ENCODE measurements at regions not wholly inside any gene's neighbourhood (a gene's known extent, or its start where the extent isn't known, plus 50 kb on each side); places are given as distances from the start of the nearest gene placed in this dataset.

GRCh38 chr5:68419637-68420452, 204.3 kb downstream of the PIK3R1 start:
- Histone ChIP-seq H3K36me3 (no peaks in the 10 kb centered on the region), H3K9me3 (no peaks in the 10 kb centered on the region), H3K27ac (replicated peaks in 1 of 4) (peak overlapping the region in 2 of 4 donors; percentile 4 to 12), H3K27me3 (no peaks in the 10 kb centered on the region), H3K4me3 (no peak overlapping the region), H3K4me1 (peaks cover 14 to 30% (median 20%) of the 10 kb centered on the region in 4 donors)
- DNase-seq (ENCODE audit: extremely low spot score): no peak
- WGBS: 57% methylated on average over 8 of the region's 8 CpGs
- intact Hi-C loops (cut with DNase I): no loop called here
- TF ChIP-seq POLR2AphosphoS5 (IDR thresholded peaks at IDR 0.05): no peak
- TF ChIP-seq POLR2A (IDR thresholded peaks at IDR 0.05; ENCODE audit: low read depth): no peak
- no peak for TF ChIP-seq EP300 (IDR thresholded peaks at IDR 0.05)
- TF ChIP-seq CTCF (IDR thresholded peaks at IDR 0.05): no peak

GRCh38 chr5:68420476-68421344, 205.2 kb downstream of the PIK3R1 start:
- TF ChIP-seq POLR2AphosphoS5 (IDR thresholded peaks at IDR 0.05) (no peak), POLR2A (IDR thresholded peaks at IDR 0.05; ENCODE audit: low read depth) (no peak), EP300 (IDR thresholded peaks at IDR 0.05) (no peak), CTCF (IDR thresholded peaks at IDR 0.05) (no peak)
- intact Hi-C loops (cut with DNase I): no loop called here
- Histone ChIP-seq H3K4me3 (no peak overlapping the region), H3K9me3 (no peaks in the 10 kb centered on the region), H3K27me3 (no peaks in the 10 kb centered on the region), H3K36me3 (no peaks in the 10 kb centered on the region), H3K27ac (replicated peaks in 1 of 4) (peak overlapping the region in 1 of 4 donors; percentile 4), H3K4me1 (peaks cover 14 to 30% (median 23%) of the 10 kb centered on the region in 4 donors)
- DNase-seq (ENCODE audit: extremely low spot score): no peak
- 78% methylated on average over 10 of the region's 10 CpGs for WGBS

GRCh38 chr5:68421485-68422220, 206.1 kb downstream of the PIK3R1 start:
- peaks cover 14 to 30% (median 23%) of the 10 kb centered on the region in 4 donors for H3K4me1 ChIP-seq
- no peak overlapping the region for H3K27ac ChIP-seq (replicated peaks in 1 of 4)
- no peaks in the 10 kb centered on the region for H3K36me3 ChIP-seq
- intact Hi-C loops (cut with DNase I): no loop called here
- no peak for TF ChIP-seq EP300 (IDR thresholded peaks at IDR 0.05)
- TF ChIP-seq POLR2AphosphoS5 (IDR thresholded peaks at IDR 0.05): no peak
- no peak for TF ChIP-seq CTCF (IDR thresholded peaks at IDR 0.05)
- no peak for TF ChIP-seq POLR2A (IDR thresholded peaks at IDR 0.05; ENCODE audit: low read depth)
- no peaks in the 10 kb centered on the region for H3K27me3 ChIP-seq
- WGBS: 93% methylated on average over 9 of the region's 9 CpGs
- no peak for DNase-seq (ENCODE audit: extremely low spot score)
- H3K9me3 ChIP-seq: no peaks in the 10 kb centered on the region
- H3K4me3 ChIP-seq: no peak overlapping the region

- H3K9me3 ChIP-seq: no peaks in the 10 kb centered on the region
- WGBS: 92% methylated on average over 6 of the region's 6 CpGs
- no peak for DNase-seq (ENCODE audit: extremely low spot score)
- no peaks in the 10 kb centered on the region for H3K36me3 ChIP-seq
- H3K27ac ChIP-seq (replicated peaks in 1 of 4): no peak overlapping the region
- H3K27me3 ChIP-seq: no peaks in the 10 kb centered on the region
- TF ChIP-seq POLR2AphosphoS5 (IDR thresholded peaks at IDR 0.05) (no peak), CTCF (IDR thresholded peaks at IDR 0.05) (no peak), POLR2A (IDR thresholded peaks at IDR 0.05; ENCODE audit: low read depth) (no peak), EP300 (IDR thresholded peaks at IDR 0.05) (no peak)
- no peak overlapping the region for H3K4me3 ChIP-seq
- H3K4me1 ChIP-seq: peaks cover 11 to 25% (median 18%) of the 10 kb centered on the region in 4 donors
- intact Hi-C loops (cut with DNase I): no loop called here
Measured at GRCh38 chr5:68423154-68423811, 207.7 kb downstream of the PIK3R1 start.
